Activated T-helper 2 cell treated with anti-CD3 and anti-CD28 coated beads, Interferon-gamma antibody, Interleukin-2, Interleukin-4, amounts not matched to agents 10 μg/mL and 5 μg/mL and 100 μg/mL, durations not matched to agents 14 hours and 24 hours and 36 hours (primary cell): ENCODE measurements at regions not wholly inside any gene's neighbourhood (a gene's known extent, or its start where the extent isn't known, plus 50 kb on each side); places are given as distances from the start of the nearest gene placed in this dataset.

Source experiments
- DNase-seq: peaks from one replicate; pipeline ENCODE4 v3.0.0; 2021; ENCODE audit warnings: low spot score
- H3K27ac Mint-ChIP-seq: one replicate; pipeline ENCODE4 v1.8.0; 2021; ENCODE audit warnings: mixed read lengths
- H3K27me3 Mint-ChIP-seq: one replicate; pipeline ENCODE4 v1.8.0; 2021; ENCODE audit warnings: low read depth, mixed read lengths
- H3K36me3 Mint-ChIP-seq: one replicate; pipeline ENCODE4 v1.8.0; 2021; ENCODE audit warnings: low read depth, mixed read lengths
- H3K4me1 Mint-ChIP-seq: one replicate; pipeline ENCODE4 v1.8.0; 2021; ENCODE audit warnings: low read depth, mixed read lengths
- H3K4me3 Mint-ChIP-seq: one replicate; pipeline ENCODE4 v1.8.0; 2021; ENCODE audit warnings: low read depth, mild to moderate bottlenecking, moderate library complexity, mixed read lengths
- H3K9me3 Mint-ChIP-seq: one replicate; pipeline ENCODE4 v1.8.0; 2021; ENCODE audit warnings: mixed read lengths
- intact Hi-C: fragments of 100-400 bp; cut with micrococcal nuclease; formaldehyde crosslinking; loops from one replicate; pipeline ENCODE4 v1.15.1; 2023

DNA sequence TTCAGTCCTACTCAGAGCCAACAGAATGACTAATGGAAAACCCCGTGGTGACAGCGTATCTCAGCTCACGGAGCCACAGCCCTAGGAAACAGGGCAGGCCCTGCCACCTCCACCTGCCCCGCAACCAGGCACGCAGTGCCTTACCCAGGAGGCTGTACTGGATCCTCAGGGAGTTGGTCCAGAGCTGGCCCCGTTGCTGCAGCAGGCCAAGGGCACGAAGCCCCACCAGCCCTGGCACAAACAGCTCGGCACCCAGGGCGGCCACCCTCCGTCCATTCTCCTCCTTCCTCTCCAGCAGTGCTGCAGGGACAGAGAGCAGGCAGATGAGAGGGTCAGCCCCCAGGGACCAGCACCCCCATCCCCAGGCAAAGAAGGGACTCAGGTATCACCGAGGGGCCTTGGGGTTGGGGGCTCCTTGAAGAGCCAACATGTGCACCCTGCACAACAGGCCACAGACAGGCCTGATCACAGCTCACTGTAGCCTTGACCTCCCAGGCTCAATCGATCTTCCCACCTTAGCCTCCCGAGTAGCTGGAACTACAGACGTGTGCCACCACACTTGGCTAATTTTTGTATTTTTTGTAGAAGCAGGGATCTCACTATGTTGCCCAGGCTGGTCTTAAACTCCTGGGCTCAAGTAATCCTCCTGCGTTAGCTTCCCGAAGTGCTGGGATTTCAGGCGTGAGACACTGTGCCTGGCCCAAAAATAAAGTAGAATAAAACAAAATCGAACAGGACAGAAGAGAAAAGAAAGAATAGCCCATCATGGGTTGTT, 115.7 kb downstream of the RMI2 start:
- Mint-ChIP-seq H3K9me3 (no peaks in the 10 kb centered on the region), H3K27ac (no peak overlapping the region), H3K4me3 (no peak overlapping the region), H3K36me3 (no peaks in the 10 kb centered on the region), H3K4me1 (no peaks in the 10 kb centered on the region), H3K27me3 (no peaks in the 10 kb centered on the region)
- intact Hi-C loops, result no loop called here
- DNase-seq, result no peak

DNA sequence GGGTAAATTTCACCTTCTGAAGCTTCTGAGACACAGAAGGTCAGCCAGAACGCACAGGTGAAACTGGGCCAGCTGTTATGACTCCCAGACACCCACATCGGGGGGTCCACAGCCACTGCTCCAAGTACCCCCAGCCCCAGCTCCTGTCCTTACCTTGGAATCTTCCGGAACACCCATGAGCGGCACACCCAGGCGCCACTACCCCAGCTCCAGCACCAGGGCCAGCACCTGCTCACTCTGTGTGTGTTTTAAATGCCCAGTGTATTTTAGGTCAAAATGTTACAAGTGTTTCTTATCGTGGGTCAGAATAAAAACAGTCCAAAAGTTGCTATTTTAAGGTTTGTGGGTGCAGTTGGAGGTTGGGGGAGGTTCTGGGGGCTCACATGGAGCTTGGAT, 116.3 kb downstream of the RMI2 start:
- Mint-ChIP-seq H3K4me3 (no peak overlapping the region), H3K36me3 (no peaks in the 10 kb centered on the region), H3K27ac (no peak overlapping the region), H3K9me3 (no peaks in the 10 kb centered on the region), H3K4me1 (no peaks in the 10 kb centered on the region), H3K27me3 (no peaks in the 10 kb centered on the region)
- intact Hi-C loops, result no loop called here
- no peak for DNase-seq

GRCh38 chr16:11462036-11462435, 116.8 kb downstream of the RMI2 start:
- no peak overlapping the region for H3K27ac Mint-ChIP-seq
- H3K4me3 Mint-ChIP-seq, result no peak overlapping the region
- no peaks in the 10 kb centered on the region for H3K27me3 Mint-ChIP-seq

DNA sequence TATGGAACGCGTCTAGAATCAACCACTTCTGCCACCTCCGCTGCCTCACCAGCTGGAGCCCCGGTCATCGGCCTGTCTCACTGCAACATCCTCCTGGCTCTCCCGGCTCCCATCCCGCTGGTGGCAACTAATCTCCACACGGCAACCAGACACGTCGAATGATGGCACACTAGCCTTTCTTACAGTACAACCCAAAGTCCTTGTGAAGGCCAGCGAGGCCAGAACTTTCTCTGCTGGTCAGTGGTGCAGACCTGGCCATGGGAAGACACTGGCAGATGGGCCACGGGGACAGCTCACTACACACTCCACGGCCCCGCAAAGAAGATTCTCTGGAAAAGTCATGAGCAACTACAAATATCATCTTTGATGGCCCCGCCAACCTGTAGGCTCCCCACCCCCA, 117.6 kb downstream of the RMI2 start:
- no peaks in the 10 kb centered on the region for H3K4me1 Mint-ChIP-seq
- no peak overlapping the region for H3K27ac Mint-ChIP-seq
- no peak for DNase-seq
- H3K4me3 Mint-ChIP-seq, result no peak overlapping the region
- H3K27me3 Mint-ChIP-seq, result no peaks in the 10 kb centered on the region
- no peaks in the 10 kb centered on the region for H3K36me3 Mint-ChIP-seq
- H3K9me3 Mint-ChIP-seq, result no peaks in the 10 kb centered on the region
- intact Hi-C loops, result no loop called here

More at GRCh38 chr16:11462036-11462435, 116.8 kb downstream of the RMI2 start:
- intact Hi-C loops, result no loop called here
- DNase-seq, result no peak
- H3K4me1 Mint-ChIP-seq, result no peaks in the 10 kb centered on the region
- H3K9me3 Mint-ChIP-seq, result no peaks in the 10 kb centered on the region
- no peaks in the 10 kb centered on the region for H3K36me3 Mint-ChIP-seq

GRCh38 chr16:11464241-11464640, 119.0 kb downstream of the RMI2 start:
- intact Hi-C loops, result no loop called here
- Mint-ChIP-seq H3K4me3 (no peak overlapping the region), H3K9me3 (no peaks in the 10 kb centered on the region)

GRCh38 chr16:11465675-11466074, 120.4 kb downstream of the RMI2 start:
- H3K9me3 Mint-ChIP-seq, result no peaks in the 10 kb centered on the region
- H3K4me1 Mint-ChIP-seq, result no peaks in the 10 kb centered on the region
- no peak for DNase-seq
- no peaks in the 10 kb centered on the region for H3K36me3 Mint-ChIP-seq
- peaks cover 2% of the 10 kb centered on the region for H3K27me3 Mint-ChIP-seq
- intact Hi-C loops, result no loop called here
- no peak overlapping the region for H3K4me3 Mint-ChIP-seq
- no peak overlapping the region for H3K27ac Mint-ChIP-seq

More at GRCh38 chr16:11464241-11464640, 119.0 kb downstream of the RMI2 start:
- H3K4me1 Mint-ChIP-seq, result no peaks in the 10 kb centered on the region
- H3K27ac Mint-ChIP-seq, result no peak overlapping the region
- no peaks in the 10 kb centered on the region for H3K27me3 Mint-ChIP-seq
- no peak for DNase-seq
- no peaks in the 10 kb centered on the region for H3K36me3 Mint-ChIP-seq

GRCh38 chr16:11470676-11471415, 115.9 kb downstream of the LITAF start:
- H3K27ac Mint-ChIP-seq, result no peak overlapping the region
- no peak overlapping the region for H3K4me3 Mint-ChIP-seq
- H3K27me3 Mint-ChIP-seq, result peaks cover 2% of the 10 kb centered on the region
- intact Hi-C loops, result no loop called here
- H3K9me3 Mint-ChIP-seq, result no peaks in the 10 kb centered on the region
- H3K36me3 Mint-ChIP-seq, result no peaks in the 10 kb centered on the region
- DNase-seq, result no peak
- no peaks in the 10 kb centered on the region for H3K4me1 Mint-ChIP-seq

GRCh38 chr16:11471548-11471947, 115.2 kb downstream of the LITAF start:
- no peaks in the 10 kb centered on the region for H3K36me3 Mint-ChIP-seq
- no peak for DNase-seq
- H3K27ac Mint-ChIP-seq, result no peak overlapping the region
- intact Hi-C loops, result no loop called here
- no peak overlapping the region for H3K4me3 Mint-ChIP-seq
- H3K27me3 Mint-ChIP-seq, result peaks cover 2% of the 10 kb centered on the region
- no peaks in the 10 kb centered on the region for H3K4me1 Mint-ChIP-seq
- H3K9me3 Mint-ChIP-seq, result no peaks in the 10 kb centered on the region

DNA sequence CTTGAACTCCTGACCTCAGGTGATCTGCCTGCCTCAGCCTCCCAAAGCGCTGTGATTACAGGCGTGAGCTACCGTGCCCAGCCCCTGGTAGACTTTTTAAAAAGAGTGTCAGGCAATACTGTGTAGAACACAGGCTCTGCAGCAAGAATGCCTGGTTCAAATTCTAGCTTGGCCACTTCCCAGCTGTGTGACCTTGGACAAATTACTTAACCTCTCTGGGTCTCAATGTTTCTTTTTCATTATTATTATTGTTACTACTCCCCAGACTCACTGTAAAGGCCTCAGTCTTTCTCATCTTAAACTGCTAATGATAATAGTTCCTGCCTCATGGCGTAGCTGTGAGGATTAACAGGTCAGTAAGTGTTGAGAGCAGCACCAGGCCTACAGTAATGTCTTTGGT, 114.3 kb downstream of the LITAF start:
- intact Hi-C loops, result no loop called here
- Mint-ChIP-seq H3K27ac (no peak overlapping the region), H3K36me3 (no peaks in the 10 kb centered on the region), H3K9me3 (no peaks in the 10 kb centered on the region), H3K4me3 (no peak overlapping the region), H3K27me3 (peaks cover 2% of the 10 kb centered on the region), H3K4me1 (no peaks in the 10 kb centered on the region)
- DNase-seq, result no peak

DNA sequence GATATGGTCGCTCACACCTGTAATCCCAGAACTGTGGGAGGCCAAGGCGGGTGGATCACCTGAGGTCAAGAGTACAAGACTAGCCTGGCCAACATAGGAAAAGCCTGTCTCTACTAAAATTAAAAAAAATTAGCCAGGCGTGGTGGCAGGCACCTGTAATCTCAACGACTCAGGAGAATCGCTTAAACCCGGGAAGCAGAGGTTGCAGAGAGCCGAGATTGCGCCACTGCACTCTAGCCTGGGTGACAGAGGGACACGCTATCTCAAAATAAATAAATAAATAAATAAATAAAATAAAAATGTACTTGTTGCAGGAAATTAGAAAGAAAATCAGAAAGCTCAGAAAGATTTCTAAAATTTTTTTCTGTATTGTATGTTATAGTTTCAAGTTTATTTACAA, 113.9 kb downstream of the LITAF start:
- intact Hi-C loops, result no loop called here
- Mint-ChIP-seq H3K9me3 (no peaks in the 10 kb centered on the region), H3K27ac (no peak overlapping the region), H3K36me3 (no peaks in the 10 kb centered on the region), H3K4me3 (no peak overlapping the region), H3K4me1 (no peaks in the 10 kb centered on the region), H3K27me3 (peaks cover 2% of the 10 kb centered on the region)
- no peak for DNase-seq

DNA sequence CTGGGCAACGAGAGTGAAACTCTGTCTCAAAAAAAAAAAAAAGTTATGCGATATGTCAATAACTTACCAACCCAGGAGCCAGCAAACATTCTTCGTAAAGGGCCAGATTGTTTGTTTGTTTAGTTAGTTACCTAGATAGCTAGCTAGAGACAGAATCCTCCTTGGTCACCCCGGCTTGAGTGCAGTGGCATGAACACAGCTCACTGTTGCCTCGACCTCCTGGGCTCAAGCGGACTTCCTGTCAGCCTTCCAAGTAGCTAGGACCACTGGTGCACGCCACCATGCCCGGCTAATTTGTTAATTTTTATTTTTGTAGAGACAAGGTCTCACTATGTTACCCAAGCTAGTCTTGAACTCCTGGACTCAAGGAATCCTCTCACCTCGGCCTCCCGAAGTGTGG, 113.0 kb downstream of the LITAF start:
- Mint-ChIP-seq H3K27ac (no peak overlapping the region), H3K4me3 (no peak overlapping the region), H3K36me3 (no peaks in the 10 kb centered on the region), H3K4me1 (no peaks in the 10 kb centered on the region), H3K9me3 (no peaks in the 10 kb centered on the region), H3K27me3 (peaks cover 2% of the 10 kb centered on the region)
- intact Hi-C loops, result no loop called here
- DNase-seq, result no peak

GRCh38 chr16:11474617-11475291, 112.0 kb downstream of the LITAF start:
- no peaks in the 10 kb centered on the region for H3K4me1 Mint-ChIP-seq
- H3K36me3 Mint-ChIP-seq, result no peaks in the 10 kb centered on the region
- H3K4me3 Mint-ChIP-seq, result no peak overlapping the region
- intact Hi-C loops, result no loop called here
- DNase-seq, result no peak
- peaks cover 2% of the 10 kb centered on the region for H3K27me3 Mint-ChIP-seq
- no peaks in the 10 kb centered on the region for H3K9me3 Mint-ChIP-seq
- no peak overlapping the region for H3K27ac Mint-ChIP-seq
